IPS DF 19.7 (cell line): ENCODE measurements at regions not wholly inside any gene's neighbourhood (a gene's known extent, or its start where the extent isn't known, plus 50 kb on each side); places are given as distances from the start of the nearest gene placed in this dataset.

Source experiments
- DNase-seq: peaks from one replicate; pipeline ENCODE4 v3.0.0-alpha.2; 2013; ENCODE audit warnings: low read depth, low spot score

DNA sequence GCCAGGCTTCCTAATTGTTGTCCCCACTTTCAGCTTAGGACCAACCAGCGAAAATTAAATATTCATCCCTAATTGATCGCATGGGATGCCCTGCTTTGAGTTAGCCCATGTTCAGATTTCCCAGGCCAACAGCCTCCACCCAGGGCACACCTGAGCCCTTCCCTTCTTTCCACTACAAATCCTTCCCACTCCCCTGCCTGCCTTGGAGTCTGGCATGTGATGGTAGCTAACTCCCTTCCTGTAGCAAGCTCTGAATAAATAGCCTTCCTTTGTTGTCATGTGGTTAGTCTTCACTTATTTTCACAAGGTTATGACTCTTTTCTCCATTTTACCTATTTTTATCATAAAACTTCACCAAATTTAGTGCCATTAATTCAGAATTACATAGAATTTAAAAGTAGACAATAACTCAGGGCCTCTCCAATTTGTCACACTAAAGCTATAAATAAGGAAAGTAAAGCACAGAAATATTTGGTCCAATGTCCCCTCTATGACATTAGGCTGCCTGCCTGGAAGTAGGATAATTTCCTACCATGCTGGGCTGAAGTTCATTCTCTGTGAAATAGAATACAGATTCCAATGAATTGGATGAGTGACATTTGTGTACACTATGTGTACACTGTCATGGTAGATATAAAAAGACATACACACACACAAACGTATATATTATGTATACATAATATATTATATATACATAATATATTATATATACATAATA, 166.4 kb upstream of the CPEB2 start:
- DNase-seq: no peak

GRCh38 chr4:14837860-14838259, 164.4 kb upstream of the CPEB2 start:
- DNase-seq: no peak

DNA sequence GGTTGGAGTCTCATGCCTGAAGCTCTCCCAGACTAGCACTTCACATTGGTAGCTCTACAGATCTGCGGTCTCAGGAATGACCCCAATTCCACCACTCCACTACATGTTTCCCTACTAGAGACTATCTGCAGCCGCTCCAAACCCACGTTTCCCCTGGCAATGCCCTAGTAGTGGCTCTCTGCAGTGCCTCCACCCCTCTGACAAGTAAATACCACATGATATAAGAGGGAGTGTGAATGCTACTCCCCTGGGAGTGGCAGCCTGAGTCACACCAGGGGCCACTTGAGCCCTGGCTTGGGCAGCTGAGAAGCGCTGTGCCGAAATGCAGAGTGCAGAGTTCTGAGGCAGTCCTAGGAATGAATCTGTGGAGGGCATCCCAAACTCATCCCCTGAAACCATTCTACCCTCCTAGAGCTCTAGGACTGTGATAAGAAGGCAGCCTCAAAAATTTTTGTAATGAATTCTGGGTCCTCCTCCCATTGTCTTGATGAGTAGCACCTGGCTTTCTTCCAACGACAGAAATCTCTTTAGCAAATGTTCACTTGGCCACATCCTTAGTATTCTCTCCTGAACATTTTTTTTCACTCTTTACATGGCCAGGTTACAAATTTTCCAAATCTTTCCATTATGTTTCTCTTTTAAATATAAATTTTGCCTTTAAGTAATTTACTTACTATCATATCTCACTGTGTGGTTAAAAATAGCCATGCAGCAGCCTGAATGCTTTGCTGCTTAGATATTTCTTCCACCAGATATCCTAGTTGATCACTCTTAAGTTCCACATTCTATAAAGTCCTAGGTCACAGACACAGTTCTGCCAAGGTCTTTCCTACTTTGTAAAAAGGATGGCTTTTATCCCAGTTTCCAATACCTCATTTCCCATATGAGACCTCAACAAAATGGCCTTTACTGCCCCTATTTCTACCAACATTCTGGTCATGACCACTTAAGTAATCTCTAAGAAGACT, 160.2 kb upstream of the CPEB2 start:
- DNase-seq: no peak

DNA sequence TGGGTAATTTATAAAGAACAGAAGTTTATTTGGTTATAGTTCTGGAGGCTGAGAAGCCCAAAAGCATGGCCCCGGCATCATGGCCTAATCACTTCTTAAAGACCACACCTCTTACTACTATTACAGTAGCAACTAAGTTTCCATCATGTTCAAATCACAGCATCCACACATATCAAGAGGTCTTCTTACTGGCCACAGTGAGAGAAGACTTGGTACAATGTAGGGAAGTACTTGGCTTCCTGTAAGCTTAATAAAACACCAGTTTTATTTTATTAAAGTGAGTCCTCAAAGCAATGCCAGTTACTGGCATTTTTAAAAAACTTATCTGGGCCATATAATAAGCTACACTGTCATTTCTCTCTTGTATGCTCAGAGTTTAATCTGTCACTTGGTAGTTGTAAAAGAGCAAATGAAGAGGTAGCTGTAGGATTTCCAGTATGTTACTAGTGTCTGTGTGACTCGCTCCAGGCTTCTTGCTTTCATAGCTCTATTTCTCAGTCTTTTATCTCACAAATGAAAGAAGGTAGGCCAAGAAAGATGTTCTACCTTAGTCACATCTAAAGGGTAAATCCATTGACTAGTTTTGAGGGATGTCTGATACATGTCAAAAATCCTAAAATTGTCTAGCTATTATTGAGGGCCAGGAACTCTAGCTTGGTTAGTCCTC, 159.2 kb upstream of the CPEB2 start:
- no peak for DNase-seq

DNA sequence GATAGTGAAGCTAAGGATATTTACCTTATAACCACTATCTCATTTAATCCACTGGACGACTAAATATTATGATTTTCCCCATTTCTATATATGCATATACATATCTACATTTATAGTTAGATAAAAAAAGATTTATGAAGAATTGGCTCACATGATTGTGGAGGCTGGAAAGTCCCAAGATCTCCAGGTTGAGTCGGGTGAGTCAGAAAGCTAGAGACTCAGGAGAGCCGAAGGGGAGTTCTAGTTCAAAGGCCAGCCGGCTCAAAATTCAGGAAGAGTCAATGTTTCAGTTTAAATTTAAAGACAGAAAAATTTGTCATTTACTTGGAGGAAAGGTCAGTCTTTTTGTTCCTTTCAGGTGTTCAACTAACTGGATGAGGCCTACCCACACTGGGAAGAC, 158.2 kb upstream of the CPEB2 start:
- no peak for DNase-seq

- no peak for DNase-seq
Measured at GRCh38 chr4:14848229-14848628, 154.1 kb upstream of the CPEB2 start.

- no peak for DNase-seq
Measured at GRCh38 chr4:14850455-14851097, 151.7 kb upstream of the CPEB2 start.

DNA sequence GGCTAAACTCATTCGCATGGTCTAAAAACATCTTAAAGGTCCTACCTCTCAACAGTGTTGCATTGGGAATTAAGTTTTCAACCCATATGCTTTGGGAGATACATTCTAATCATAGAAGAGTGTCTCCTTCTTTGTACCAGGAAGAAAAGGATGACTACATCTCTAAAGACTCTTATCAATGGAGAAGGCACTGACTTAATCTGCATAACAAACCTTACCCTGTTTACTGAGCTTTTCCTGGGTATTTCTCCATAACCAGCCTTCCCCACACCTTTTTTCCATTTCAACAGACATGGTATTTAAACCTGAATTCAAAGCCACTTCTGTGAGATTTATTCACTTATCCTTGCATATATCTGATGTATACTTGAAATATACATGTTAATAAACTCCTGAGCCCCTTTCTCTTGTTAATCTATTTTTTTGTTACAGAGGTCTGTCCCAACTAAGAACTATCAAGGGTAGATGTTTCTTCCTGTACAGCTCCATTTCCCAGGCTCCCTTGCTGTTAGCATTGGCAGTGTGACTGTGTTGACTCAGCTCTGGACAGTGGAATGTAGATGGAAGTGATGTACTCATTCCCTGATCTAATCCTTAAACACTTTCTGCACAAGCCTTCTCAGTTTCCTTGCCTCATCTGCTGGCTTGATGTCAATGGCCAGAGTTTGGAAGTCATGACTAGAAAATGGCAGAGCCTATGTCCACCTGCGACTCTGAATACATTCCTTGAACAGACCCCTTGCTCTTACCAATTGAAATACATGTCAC, 148.9 kb upstream of the CPEB2 start:
- DNase-seq: no peak

DNA sequence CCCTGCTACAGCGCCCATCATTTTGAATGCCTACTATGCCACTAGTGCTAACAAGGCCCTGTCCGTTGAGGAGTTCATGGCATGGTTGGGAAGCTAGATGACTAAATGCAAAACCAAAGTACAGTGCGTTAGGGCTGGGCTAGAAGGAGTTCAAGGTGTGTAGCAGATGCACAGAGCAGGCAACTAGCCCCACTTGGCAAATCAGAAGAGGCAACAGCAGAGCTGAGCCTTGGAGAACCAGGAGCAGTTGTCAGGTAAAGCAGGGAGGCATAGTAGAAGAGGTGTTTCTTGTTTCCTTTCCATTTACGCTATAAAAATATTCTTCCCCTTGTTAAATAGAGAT, 146.6 kb upstream of the CPEB2 start:
- DNase-seq: no peak

- DNase-seq: no peak
Measured at GRCh38 chr4:14856062-14856933, 146.0 kb upstream of the CPEB2 start.

GRCh38 chr4:14856934-14857235, 145.4 kb upstream of the CPEB2 start:
- DNase-seq: no peak

- no peak for DNase-seq
Measured at GRCh38 chr4:14857475-14857874, 144.8 kb upstream of the CPEB2 start.

DNA sequence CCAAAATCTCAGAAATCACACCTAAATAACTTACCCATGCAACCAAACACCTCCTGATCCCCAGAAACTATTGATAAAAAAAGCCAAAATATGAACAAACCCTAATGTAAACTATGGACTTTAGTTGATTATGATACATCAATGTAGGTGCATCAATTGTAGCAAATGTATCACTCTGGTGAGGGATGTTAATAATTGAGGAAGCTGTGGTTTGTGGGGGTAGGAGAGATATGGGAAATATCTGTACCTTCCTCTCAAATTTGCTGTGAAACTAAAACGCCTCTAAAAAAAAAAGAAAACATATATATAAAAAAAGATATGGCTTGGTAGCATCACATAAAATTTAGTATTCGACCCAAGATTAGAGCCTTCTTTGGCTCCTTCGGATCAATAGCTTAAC, 144.3 kb upstream of the CPEB2 start:
- DNase-seq: no peak

GRCh38 chr4:14862891-14863290, 139.4 kb upstream of the CPEB2 start:
- no peak for DNase-seq

DNA sequence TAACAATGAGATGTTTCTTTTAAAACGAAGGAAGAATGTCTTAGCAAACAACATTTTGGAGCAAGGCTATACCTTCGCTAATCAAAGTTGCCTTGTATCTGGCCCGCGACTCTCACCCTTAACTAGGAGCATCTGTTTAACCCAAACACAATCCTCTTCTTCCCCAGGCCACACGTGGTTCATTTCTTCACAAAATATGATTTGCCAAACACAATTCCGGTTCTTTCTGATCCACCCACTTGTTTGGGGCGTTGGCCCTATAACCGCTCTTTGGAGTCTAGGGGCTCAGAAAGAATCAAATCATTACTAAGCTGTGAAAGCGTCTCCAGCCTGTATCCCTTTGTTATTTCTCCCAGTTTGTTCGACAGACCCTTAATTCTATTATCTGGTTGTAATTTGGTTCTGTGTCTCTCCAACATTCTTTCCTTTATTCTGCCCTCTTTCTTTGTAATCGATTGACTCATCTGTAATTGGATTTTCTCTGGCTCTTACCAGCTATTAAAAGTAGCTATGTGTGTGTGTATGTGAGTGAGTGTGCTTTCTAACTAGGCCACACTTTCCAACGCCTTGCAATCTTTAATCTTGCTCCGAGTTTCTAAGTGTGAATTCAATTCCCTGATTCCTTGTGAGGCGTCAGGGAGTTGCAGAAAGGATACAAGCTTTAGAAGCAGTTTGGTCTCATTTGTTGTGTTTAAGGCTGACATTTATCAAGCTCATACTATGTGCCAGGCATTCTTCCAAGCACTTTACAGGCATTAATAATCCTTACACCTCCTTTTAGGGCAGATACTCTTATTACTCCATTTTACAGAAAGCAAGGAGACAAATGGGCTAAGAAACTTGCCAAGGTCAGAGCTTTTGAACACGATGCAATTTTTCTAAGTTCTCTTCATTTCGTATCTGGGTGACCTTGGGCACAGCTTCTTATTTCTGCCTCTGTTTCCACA, 138.6 kb upstream of the CPEB2 start:
- no peak for DNase-seq

GRCh38 chr4:14864365-14865030, 137.8 kb upstream of the CPEB2 start:
- no peak for DNase-seq

DNA sequence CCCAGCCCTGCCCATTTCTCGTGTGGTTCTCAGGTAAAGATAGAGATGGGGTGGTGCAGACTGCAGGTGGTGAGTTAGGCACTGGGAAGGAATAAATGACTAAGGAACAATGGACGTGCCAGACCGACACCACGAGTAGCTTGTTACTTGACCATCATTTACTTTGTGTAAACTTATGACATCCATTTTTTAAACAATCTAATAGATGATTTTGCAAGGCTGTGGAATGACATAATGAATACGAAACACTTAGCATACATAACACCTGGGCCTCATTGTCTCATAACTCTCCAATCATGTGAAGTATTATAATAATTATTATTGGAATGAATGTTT, 137.3 kb upstream of the CPEB2 start:
- DNase-seq: no peak

DNA sequence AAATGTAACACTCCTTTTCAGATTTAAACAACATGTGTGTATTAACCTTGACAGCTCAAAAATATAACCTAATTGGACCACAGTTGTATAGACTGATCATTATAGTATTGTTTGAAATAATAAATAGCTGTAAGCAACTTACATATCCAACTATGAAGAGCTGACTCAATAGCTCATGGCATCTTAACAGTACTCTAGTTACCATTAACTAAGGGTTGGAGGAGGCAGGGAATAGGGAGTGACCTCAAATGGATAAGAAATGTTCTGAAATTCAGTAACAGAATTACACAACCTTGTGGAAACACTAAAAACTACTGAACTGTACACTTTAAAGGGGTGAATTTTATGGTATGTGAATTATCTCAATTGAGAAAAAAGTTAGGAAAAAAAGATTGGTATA, 136.5 kb upstream of the CPEB2 start:
- no peak for DNase-seq

GRCh38 chr4:14867847-14868246, 134.4 kb upstream of the CPEB2 start:
- no peak for DNase-seq
